A549 (cell line): ENCODE measurements at regions not wholly inside any gene's neighbourhood (a gene's known extent, or its start where the extent isn't known, plus 50 kb on each side); places are given as distances from the start of the nearest gene placed in this dataset.

Experiments
- ATAC-seq, 2 experiments: fragments of 200-7000 bp in 1 of 2; fragments of >200 bp in 1 of 2; cut with Nextera tagmentation in 1 of 2; cut with Tn5 transposase in 1 of 2; 3 replicates each; pipeline versions ENCODE4 v1.8.0 to v1.9.1; 2018 to 2020; ENCODE audit warnings: mild to moderate bottlenecking in 1 of 2, moderate library complexity in 1 of 2
- CTCF ChIA-PET: fragments of 300-600 bp; sonication (Branson Sonifier 250); formaldehyde crosslinking; extraction: SDS; loops from one replicate; lab custom pipeline; 2021; ENCODE audit warnings: antibody characterized with exemption, inconsistent platforms; lab: Yijun Ruan, JAX
- POLR2A ChIA-PET: fragments of 350-600 bp; formaldehyde crosslinking; extraction: SDS; loops from one replicate; lab custom pipeline; 2021; ENCODE audit warnings: antibody characterized with exemption, inconsistent platforms; lab: Yijun Ruan, JAX
- DNase-seq, 2 experiments: peaks; one replicate each; pipeline versions ENCODE4 v3.0.0 to v3.0.0-alpha.2; 2011 to 2016; ENCODE audit warnings: low read depth in 1 of 2, low spot score in 1 of 2
- FAIRE-seq: peaks from 2 replicates; lab custom pipeline; 2011; peaks lifted over from hg19 to GRCh38; lab: Jason Lieb, UNC
- H3K27ac ChIP-seq, 2 experiments: fragments of >200 bp; sonication (Bioruptor Twin); formaldehyde crosslinking; 3 replicates each; pipeline ENCODE4 v1.5.1; 2016 to 2017
- H3K4me1 ChIP-seq: fragments of >200 bp; sonication (Bioruptor Twin); formaldehyde crosslinking; 3 replicates; pipeline ENCODE4 v1.6.1; 2016
- H3K4me2 ChIP-seq: fragments of >200 bp; sonication (Bioruptor Twin); formaldehyde crosslinking; 3 replicates; pipeline ENCODE4 v1.6.1; 2016
- H3K4me3 ChIP-seq: fragments of >200 bp; sonication (Bioruptor Twin); formaldehyde crosslinking; 3 replicates; pipeline ENCODE4 v1.5.1; 2016
- H3K9me3 ChIP-seq: fragments of >200 bp; sonication (Bioruptor Twin); formaldehyde crosslinking; 3 replicates; pipeline ENCODE4 v1.6.1; 2016
- CBX8 ChIP-seq: fragments of 200-600 bp; sonication (generic); IDR thresholded peaks from 2 replicates; pipeline ENCODE4 v1.6.1; 2016
- CHD2 ChIP-seq: fragments of 150-350 bp; IDR thresholded peaks from 2 replicates; pipeline ENCODE4 v1.6.1; 2014; ENCODE audit warnings: low read length; ENCODE audit not compliant: partially characterized antibody
- CHD4 ChIP-seq: fragments of 200-600 bp; sonication (generic); IDR thresholded peaks from 2 replicates; pipeline ENCODE4 v1.6.1; 2016; ENCODE audit warnings: antibody characterized with exemption, mild to moderate bottlenecking, borderline replicate concordance
- EHF ChIP-seq: fragments of 250-450 bp; sonication (Bioruptor Pico); IDR thresholded peaks from 2 replicates; pipeline ENCODE4 v1.5.0; 2020; ENCODE audit warnings: mild to moderate bottlenecking
- EHMT2 ChIP-seq: fragments of 200-600 bp; sonication (generic); IDR thresholded peaks from 2 replicates; pipeline ENCODE4 v1.6.1; 2016; ENCODE audit warnings: antibody characterized with exemption, low read depth, mild to moderate bottlenecking, moderate library complexity
- ESRRA ChIP-seq: fragments of 150-350 bp; IDR thresholded peaks from 2 replicates; pipeline ENCODE4 v1.6.1; 2014; ENCODE audit warnings: mild to moderate bottlenecking, low read length, borderline replicate concordance
- FOXS1 ChIP-seq: fragments of 250-450 bp; sonication (Bioruptor Pico); IDR thresholded peaks from 2 replicates; pipeline ENCODE4 v1.5.0; 2020; ENCODE audit warnings: mild to moderate bottlenecking, moderate library complexity
- GATA3 ChIP-seq: IDR thresholded peaks from 2 replicates; pipeline ENCODE4 v1.6.1; 2012; ENCODE audit warnings: borderline replicate concordance
- HEYL ChIP-seq: fragments of 250-450 bp; sonication (Bioruptor Pico); IDR thresholded peaks from 2 replicates; pipeline ENCODE4 v1.8.0; 2021; ENCODE audit warnings: mild to moderate bottlenecking, moderate library complexity
- HOXA7 ChIP-seq: fragments of 250-450 bp; sonication (Bioruptor Pico); IDR thresholded peaks from 2 replicates; pipeline ENCODE4 v1.5.0; 2020; ENCODE audit warnings: mild to moderate bottlenecking, moderate library complexity
- JUN ChIP-seq, 2 experiments: fragments of >200 bp; sonication (Bioruptor Twin); formaldehyde crosslinking; IDR thresholded peaks; 2 replicates in 1 of 2; 3 replicates in 1 of 2; pipeline ENCODE4 v1.6.1; 2016 to 2017
- JUNB ChIP-seq: fragments of >200 bp; sonication (Bioruptor Twin); formaldehyde crosslinking; IDR thresholded peaks from 2 replicates; pipeline ENCODE4 v1.6.1; 2016
- MYC ChIP-seq: IDR thresholded peaks from 2 replicates; pipeline ENCODE4 v1.6.1; 2012; ENCODE audit warnings: mild to moderate bottlenecking, inconsistent platforms, low read length, improper control_type of control experiment, borderline replicate concordance
- NFE2L2 ChIP-seq: fragments of 150-350 bp; conservative IDR thresholded peaks from 2 replicates; pipeline ENCODE4 v1.6.1; 2014; ENCODE audit warnings: low read length
- NPAS2 ChIP-seq: fragments of 250-450 bp; sonication (Bioruptor Pico); IDR thresholded peaks from 2 replicates; pipeline ENCODE4 v1.8.0; 2022; ENCODE audit warnings: mild to moderate bottlenecking, moderate library complexity, borderline replicate concordance
- NR3C1 ChIP-seq: fragments of >200 bp; sonication (Bioruptor Twin); formaldehyde crosslinking; IDR thresholded peaks from 3 replicates; pipeline ENCODE4 v1.6.1; 2017
- PHF8 ChIP-seq: fragments of 200-600 bp; sonication (generic); IDR thresholded peaks from 2 replicates; pipeline ENCODE4 v1.6.1; 2016; ENCODE audit warnings: low read depth, mild to moderate bottlenecking, antibody characterized with exemption, moderate library complexity, borderline replicate concordance
- POLR2AphosphoS2 ChIP-seq: conservative IDR thresholded peaks from 2 replicates; pipeline ENCODE4 v1.6.1; 2012; ENCODE audit warnings: low read length, improper control_type of control experiment, inconsistent platforms
- RAD21 ChIP-seq, 2 experiments: fragments of >200 bp in 1 of 2; sonication (Bioruptor Twin) in 1 of 2; formaldehyde crosslinking in 1 of 2; IDR thresholded peaks in 1 of 2; conservative IDR thresholded peaks in 1 of 2; 2 replicates in 1 of 2; 3 replicates in 1 of 2; pipeline ENCODE4 v1.6.1; 2012 to 2018; ENCODE audit warnings: inconsistent platforms in 1 of 2
- SREBF2 ChIP-seq: fragments of 450-650 bp; IDR thresholded peaks from 2 replicates; pipeline ENCODE4 v1.6.1; 2014; ENCODE audit warnings: mild to moderate bottlenecking, moderate library complexity
- TFCP2L1 ChIP-seq: fragments of 250-450 bp; sonication (Bioruptor Pico); IDR thresholded peaks from 2 replicates; pipeline ENCODE4 v1.5.0; 2021; ENCODE audit warnings: mild to moderate bottlenecking
- TP53 ChIP-seq: fragments of 250-450 bp; sonication (Bioruptor Pico); IDR thresholded peaks from 2 replicates; pipeline ENCODE4 v1.5.0; 2021; ENCODE audit warnings: mild to moderate bottlenecking, moderate library complexity
- WGBS: methylation state at CpG from one replicate; pipeline ENCODE4 v1.1.6; 2017; ENCODE audit errors: missing lambda C conversion rate; 5-methylcytosine and 5-hydroxymethylcytosine counted together
- TF ChIP-seq, protein P1 (sequence below): fragments of >200 bp; sonication (Bioruptor Twin); formaldehyde crosslinking; IDR thresholded peaks from 3 replicates; pipeline ENCODE4 v1.5.1; 2016
- TF ChIP-seq, protein P2 (sequence below): fragments of 450-650 bp; IDR thresholded peaks from 2 replicates; pipeline ENCODE4 v1.6.1; 2014; ENCODE audit warnings: antibody characterized with exemption
- TF ChIP-seq, protein P3 (sequence below): IDR thresholded peaks from 2 replicates; pipeline ENCODE4 v1.6.1; 2012; ENCODE audit warnings: low read depth, borderline replicate concordance

DNA sequence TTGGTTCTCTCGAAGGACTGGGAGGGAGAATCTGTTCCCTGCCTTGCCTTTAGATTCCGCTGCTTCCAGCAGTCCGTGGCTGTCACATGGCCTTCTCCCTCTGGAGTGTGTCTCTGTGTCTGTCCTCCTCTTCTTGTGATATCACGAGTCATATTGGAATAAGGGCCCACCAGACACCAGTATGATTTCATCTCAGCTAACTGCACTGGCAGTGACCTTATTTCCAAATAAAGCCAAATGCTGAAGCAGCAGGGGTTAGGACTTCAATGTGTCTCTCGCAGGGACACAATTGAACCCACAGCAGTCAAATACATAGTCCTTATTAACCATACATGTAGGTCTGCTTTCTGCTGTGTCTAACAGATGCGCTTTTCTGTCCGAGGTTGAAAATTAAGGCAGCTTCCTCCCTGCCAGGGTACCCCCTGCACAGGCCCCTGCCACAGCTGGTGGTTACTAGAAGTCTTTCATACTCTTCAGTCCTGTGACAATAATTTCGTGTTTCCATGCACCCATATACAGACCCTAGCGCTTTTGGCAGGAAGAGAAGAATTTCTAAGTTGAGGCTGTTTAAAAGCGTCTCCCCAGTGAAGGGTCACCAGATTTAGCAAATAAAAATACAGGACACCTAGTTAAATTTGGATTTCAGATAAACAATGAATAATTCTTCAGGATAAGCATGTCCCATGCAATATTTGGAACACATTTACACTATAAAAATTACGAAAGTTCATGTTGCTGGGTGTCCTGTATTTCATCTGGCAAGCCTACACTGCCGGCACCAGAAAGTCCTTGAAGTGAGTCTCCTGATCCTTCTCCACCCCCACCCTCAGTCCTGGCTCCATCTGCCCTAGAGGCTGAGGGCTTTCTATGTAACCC lies 182.1 kb downstream of the ETS2 start (continued):
- TF ChIP-seq MYC (no peak), CBX8 (no peak), SREBF2 (no peak), CHD4 (no peak), EHMT2 (no peak), HOXA7 (CRISPR knock-in tag) (no peak), EHF (CRISPR knock-in tag) (no peak)
- TF ChIP-seq, protein P1, sequence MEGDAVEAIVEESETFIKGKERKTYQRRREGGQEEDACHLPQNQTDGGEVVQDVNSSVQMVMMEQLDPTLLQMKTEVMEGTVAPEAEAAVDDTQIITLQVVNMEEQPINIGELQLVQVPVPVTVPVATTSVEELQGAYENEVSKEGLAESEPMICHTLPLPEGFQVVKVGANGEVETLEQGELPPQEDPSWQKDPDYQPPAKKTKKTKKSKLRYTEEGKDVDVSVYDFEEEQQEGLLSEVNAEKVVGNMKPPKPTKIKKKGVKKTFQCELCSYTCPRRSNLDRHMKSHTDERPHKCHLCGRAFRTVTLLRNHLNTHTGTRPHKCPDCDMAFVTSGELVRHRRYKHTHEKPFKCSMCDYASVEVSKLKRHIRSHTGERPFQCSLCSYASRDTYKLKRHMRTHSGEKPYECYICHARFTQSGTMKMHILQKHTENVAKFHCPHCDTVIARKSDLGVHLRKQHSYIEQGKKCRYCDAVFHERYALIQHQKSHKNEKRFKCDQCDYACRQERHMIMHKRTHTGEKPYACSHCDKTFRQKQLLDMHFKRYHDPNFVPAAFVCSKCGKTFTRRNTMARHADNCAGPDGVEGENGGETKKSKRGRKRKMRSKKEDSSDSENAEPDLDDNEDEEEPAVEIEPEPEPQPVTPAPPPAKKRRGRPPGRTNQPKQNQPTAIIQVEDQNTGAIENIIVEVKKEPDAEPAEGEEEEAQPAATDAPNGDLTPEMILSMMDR, result no peak
- TF ChIP-seq, protein P2, sequence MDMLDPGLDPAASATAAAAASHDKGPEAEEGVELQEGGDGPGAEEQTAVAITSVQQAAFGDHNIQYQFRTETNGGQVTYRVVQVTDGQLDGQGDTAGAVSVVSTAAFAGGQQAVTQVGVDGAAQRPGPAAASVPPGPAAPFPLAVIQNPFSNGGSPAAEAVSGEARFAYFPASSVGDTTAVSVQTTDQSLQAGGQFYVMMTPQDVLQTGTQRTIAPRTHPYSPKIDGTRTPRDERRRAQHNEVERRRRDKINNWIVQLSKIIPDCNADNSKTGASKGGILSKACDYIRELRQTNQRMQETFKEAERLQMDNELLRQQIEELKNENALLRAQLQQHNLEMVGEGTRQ, result no peak

DNA sequence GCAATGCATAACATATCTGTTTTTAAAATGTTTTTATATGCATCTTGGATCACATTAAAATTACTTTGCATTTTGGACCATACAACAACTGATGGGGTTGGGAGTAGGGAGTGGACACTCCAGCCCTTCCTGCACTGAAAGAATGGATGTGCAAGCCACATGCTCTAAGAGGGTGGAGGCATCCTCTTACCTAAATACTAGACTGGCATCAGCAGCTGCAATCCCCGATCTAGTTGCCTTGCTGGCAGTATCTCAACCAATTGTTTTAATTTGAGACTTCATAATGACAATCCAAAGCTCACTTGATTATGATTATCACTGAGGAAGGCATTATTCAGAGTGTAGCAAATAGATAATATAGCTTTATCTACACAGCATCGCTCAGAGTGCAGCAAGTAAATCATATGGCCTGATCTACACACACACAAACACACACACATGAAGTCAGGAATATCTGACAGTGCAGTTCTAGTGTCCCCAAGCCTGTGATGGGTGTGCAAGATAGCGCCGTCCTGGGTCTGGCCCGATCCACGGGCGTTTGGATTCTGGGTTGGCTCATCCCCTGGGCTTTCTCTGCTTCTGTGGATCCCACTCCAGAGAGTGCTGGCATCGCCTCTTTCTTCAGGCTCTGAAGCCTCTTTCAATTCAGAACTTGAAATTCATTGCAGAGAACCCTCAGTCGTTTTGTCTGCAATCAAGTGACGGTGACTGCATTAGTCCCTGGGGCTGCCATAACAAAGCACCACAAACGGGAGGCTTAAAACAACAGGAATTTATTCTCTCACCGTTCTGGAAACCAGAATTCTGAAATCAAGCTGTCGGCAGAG lies 181.3 kb downstream of the ETS2 start:
- Histone ChIP-seq H3K9me3 (no peaks in the 10 kb centered on the region), H3K4me3 (no peak overlapping the region), H3K4me1 (no peaks in the 10 kb centered on the region), H3K4me2 (no peak overlapping the region), H3K27ac (no peak overlapping the region)
- no peak for FAIRE-seq
- ATAC-seq, result no peak
- TF ChIP-seq, protein P3, sequence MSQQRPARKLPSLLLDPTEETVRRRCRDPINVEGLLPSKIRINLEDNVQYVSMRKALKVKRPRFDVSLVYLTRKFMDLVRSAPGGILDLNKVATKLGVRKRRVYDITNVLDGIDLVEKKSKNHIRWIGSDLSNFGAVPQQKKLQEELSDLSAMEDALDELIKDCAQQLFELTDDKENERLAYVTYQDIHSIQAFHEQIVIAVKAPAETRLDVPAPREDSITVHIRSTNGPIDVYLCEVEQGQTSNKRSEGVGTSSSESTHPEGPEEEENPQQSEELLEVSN, result no peak
- no peak for TF ChIP-seq JUNB
- no peak for TF ChIP-seq JUN (IDR thresholded peaks at IDR 0.05)
- TF ChIP-seq TP53 (CRISPR knock-in tag), result no peak
- no peak for TF ChIP-seq ESRRA
- no peak for TF ChIP-seq MYC
- TF ChIP-seq POLR2AphosphoS2, result no peak
- TF ChIP-seq NR3C1, result no peak
- TF ChIP-seq FOXS1 (CRISPR knock-in tag), result no peak
- no peak for TF ChIP-seq GATA3
- TF ChIP-seq NPAS2 (CRISPR knock-in tag), result no peak
- TF ChIP-seq CHD2, result no peak
- TF ChIP-seq HEYL, result no peak
- no peak for TF ChIP-seq RAD21 (conservative IDR thresholded peaks at IDR 0.05 in 1 of 2, IDR thresholded peaks at IDR 0.05 in 1 of 2)
- no peak for TF ChIP-seq NFE2L2
- TF ChIP-seq PHF8, result no peak
- no peak for TF ChIP-seq TFCP2L1
- ChIA-PET CTCF (no interaction called here), POLR2A (no interaction called here)
- DNase-seq, result no peak
- 60% methylated on average over 8 of the region's 13 CpGs for WGBS
